Erythroblast (primary cell): ENCODE measurements at regions not wholly inside any gene's neighbourhood (a gene's known extent, or its start where the extent isn't known, plus 50 kb on each side); places are given as distances from the start of the nearest gene placed in this dataset.

Experiments used
- GATA1 ChIP-seq: IDR thresholded peaks from 2 replicates; pipeline ENCODE4 v1.6.1; 2011; ENCODE audit warnings: low read depth, mild to moderate bottlenecking, control low read depth, low read length, moderate library complexity
- POLR2A ChIP-seq: IDR thresholded peaks from 2 replicates; pipeline ENCODE4 v1.6.1; 2011; ENCODE audit warnings: mild to moderate bottlenecking, low read length

DNA sequence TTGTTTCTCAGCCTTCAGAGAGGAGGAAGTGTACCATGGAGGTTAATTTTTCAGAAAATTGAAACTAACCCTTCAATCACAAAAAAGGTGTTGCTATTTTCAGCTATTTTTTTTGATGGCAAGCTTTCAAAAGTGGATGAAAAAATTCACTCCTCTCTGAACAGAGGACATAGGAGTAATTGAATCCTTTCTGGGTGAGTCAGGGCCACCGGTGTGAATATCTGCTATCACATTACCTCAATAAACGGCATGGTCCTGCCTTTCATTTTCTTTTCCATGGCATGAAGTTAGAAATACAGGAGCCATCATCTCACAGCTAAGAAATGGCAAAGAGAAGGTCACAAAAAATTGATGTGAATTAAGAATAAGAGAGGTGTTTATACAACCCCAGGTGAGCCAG is 90.2 kb upstream of the CCDC112 start:
- no peak for TF ChIP-seq POLR2A
- TF ChIP-seq GATA1: no peak
